SK-N-MC (cell line): ENCODE measurements at regions not wholly inside any gene's neighbourhood (a gene's known extent, or its start where the extent isn't known, plus 50 kb on each side); places are given as distances from the start of the nearest gene placed in this dataset.

Source experiments
- EZH2 ChIP-seq: fragments of 200-600 bp; sonication (generic); IDR thresholded peaks from one replicate; pipeline ENCODE4 v1.6.1; 2017; ENCODE audit warnings: antibody characterized with exemption
- POLR2AphosphoS5 ChIP-seq: IDR thresholded peaks from 2 replicates; pipeline ENCODE4 v1.6.1; 2012; ENCODE audit warnings: mild to moderate bottlenecking, low read depth, low read length, borderline replicate concordance

DNA sequence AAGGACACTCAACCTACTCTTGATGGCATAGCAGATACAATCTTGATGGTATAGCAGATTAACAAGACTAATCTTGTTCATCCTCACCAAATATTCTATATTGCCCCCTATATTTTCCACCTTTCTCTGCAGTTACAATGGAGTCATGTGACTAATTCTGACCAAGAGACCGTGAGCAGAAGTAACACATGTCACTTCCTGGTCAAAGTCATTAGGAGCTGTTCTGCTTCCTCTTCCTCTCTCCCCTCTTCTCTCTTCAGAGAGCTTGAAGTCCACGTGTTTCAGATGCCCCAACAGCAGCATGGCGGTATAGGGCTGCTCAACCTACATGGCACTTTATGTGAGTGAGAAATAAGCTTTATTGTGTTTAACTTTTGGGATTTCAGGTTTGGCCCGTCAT, 55.3 kb upstream of the ERCC4 start:
- TF ChIP-seq EZH2 (no peak), POLR2AphosphoS5 (no peak)
